Peyer's patch (tissue), 4 donors: ENCODE measurements at regions not wholly inside any gene's neighbourhood (a gene's known extent, or its start where the extent isn't known, plus 50 kb on each side); places are given as distances from the start of the nearest gene placed in this dataset.

Source experiments
- DNase-seq, 3 donors: peaks; one replicate each; pipeline ENCODE4 v3.0.0-alpha.2; 2017 to 2019
- H3K27ac ChIP-seq, 4 donors: fragments of 200-600 bp; sonication (generic); one replicate each; pipeline ENCODE4 v1.5.1; 2016 to 2019
- H3K27me3 ChIP-seq, 2 donors: fragments of 200-600 bp; sonication (generic); one replicate each; pipeline ENCODE4 v1.5.1; 2019
- H3K36me3 ChIP-seq, 3 donors: fragments of 200-600 bp; sonication (generic); one replicate each; pipeline ENCODE4 v1.5.1; 2016 to 2019
- H3K4me1 ChIP-seq, 4 donors: fragments of 200-600 bp; sonication (generic); one replicate each; pipeline ENCODE4 v1.5.1; 2016 to 2019
- H3K4me3 ChIP-seq, 4 donors: fragments of 200-600 bp; sonication (generic); 1 replicate in 3 of 4; 2 replicates in 1 of 4; pipeline ENCODE4 v1.5.1; 2016 to 2019; ENCODE audit warnings: mild to moderate bottlenecking in 1 of 4
- H3K9me3 ChIP-seq, 4 donors: fragments of 200-600 bp; sonication (generic); one replicate each; pipeline ENCODE4 v1.5.1; 2016 to 2019; ENCODE audit warnings: mild to moderate bottlenecking in 1 of 4
- POLR2A ChIP-seq, 2 donors: fragments of 450-650 bp; IDR thresholded peaks; one replicate each; pipeline ENCODE4 v1.5.1; 2017; ENCODE audit warnings: antibody characterized with exemption in 2 of 2, mild to moderate bottlenecking in 2 of 2, moderate library complexity in 2 of 2
- TF ChIP-seq, protein P1 (sequence below), 6 experiments: fragments of 450-650 bp in 4 of 6; fragments of 200-600 bp in 2 of 6; sonication (generic) in 1 of 6; IDR thresholded peaks; one replicate each; pipeline ENCODE4 v1.5.1; 2017 to 2019; ENCODE audit warnings: antibody characterized with exemption in 6 of 6, mild to moderate bottlenecking in 3 of 6, moderate library complexity in 1 of 6

DNA sequence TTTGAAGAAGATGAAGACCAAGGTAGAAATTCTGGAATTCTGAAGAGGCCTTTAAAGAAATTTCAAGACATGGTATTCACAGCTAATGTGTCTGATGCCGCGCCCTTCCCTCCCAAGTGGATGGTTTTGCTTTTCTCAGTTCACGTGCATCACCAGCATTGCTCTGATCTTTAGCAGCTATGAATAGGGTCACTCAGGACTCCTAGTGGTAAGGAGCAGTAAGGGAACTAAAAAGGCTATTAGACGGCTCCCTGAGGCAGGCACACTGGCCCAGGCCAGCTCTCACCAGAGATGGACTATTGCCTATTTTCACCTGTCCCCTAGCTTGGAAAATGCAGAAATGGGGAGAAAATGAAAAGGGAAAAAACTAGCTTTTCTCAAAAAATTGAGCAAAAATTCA is 447.5 kb upstream of the RASGEF1B start:
- Histone ChIP-seq H3K4me1 (no peaks in the 10 kb centered on the region), H3K4me3 (no peak overlapping the region), H3K27ac (no peak overlapping the region), H3K9me3 (no peaks in the 10 kb centered on the region), H3K27me3 (no peaks in the 10 kb centered on the region), H3K36me3 (no peaks in the 10 kb centered on the region)
- no peak for DNase-seq
- TF ChIP-seq, protein P1, sequence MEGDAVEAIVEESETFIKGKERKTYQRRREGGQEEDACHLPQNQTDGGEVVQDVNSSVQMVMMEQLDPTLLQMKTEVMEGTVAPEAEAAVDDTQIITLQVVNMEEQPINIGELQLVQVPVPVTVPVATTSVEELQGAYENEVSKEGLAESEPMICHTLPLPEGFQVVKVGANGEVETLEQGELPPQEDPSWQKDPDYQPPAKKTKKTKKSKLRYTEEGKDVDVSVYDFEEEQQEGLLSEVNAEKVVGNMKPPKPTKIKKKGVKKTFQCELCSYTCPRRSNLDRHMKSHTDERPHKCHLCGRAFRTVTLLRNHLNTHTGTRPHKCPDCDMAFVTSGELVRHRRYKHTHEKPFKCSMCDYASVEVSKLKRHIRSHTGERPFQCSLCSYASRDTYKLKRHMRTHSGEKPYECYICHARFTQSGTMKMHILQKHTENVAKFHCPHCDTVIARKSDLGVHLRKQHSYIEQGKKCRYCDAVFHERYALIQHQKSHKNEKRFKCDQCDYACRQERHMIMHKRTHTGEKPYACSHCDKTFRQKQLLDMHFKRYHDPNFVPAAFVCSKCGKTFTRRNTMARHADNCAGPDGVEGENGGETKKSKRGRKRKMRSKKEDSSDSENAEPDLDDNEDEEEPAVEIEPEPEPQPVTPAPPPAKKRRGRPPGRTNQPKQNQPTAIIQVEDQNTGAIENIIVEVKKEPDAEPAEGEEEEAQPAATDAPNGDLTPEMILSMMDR (IDR thresholded peaks at IDR 0.05) = peak in 4 of 6 experiments; percentile 19 to 48 (median 42)
- no peak for TF ChIP-seq POLR2A (IDR thresholded peaks at IDR 0.05)

DNA sequence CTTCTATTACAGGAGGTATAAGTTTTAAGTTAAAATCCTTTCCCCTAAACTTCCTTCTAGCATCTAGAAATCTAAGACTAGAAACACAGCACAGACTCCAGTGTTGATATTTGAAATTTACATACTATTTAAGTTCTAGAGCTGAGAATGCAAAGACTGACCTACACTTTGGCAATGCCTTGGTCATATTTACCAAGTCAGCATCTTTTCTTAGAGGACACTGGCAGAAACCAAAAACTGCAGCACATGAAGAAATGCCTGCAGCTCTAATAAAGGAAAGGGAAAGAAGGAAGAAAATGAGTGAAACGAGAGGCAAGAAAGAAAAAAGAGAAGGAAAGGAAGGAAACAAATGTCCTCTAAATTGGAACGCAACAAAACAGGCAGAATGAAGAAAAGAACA is 443.7 kb upstream of the RASGEF1B start:
- Histone ChIP-seq H3K27ac (no peak overlapping the region), H3K27me3 (no peaks in the 10 kb centered on the region), H3K36me3 (no peaks in the 10 kb centered on the region), H3K4me1 (no peaks in the 10 kb centered on the region), H3K4me3 (no peak overlapping the region), H3K9me3 (no peaks in the 10 kb centered on the region)
- no peak for TF ChIP-seq POLR2A (IDR thresholded peaks at IDR 0.05)
- TF ChIP-seq, protein P1 (IDR thresholded peaks at IDR 0.05) = no peak
- no peak for DNase-seq

DNA sequence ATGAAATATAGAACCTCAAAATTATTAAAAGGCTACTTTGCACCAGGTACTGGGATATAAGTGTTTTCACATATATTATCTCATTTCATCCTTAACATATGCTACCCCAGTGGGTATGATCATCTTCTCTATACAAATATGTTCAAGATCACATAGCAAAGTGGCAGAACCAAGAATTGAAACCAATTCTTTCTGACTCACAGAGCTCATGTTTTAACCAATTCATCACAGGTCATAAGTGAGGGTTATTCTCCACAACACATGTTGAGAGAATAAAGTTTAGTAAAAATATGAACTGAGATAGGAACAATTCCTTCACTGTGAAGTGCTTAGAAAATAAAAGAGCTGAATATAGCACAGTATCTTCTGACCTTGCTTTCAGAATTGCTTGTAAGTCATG is 442.9 kb upstream of the RASGEF1B start:
- H3K27me3 ChIP-seq = no peaks in the 10 kb centered on the region
- H3K4me1 ChIP-seq = no peaks in the 10 kb centered on the region
- no peaks in the 10 kb centered on the region for H3K9me3 ChIP-seq
- TF ChIP-seq, protein P1 (IDR thresholded peaks at IDR 0.05) = no peak
- no peak for TF ChIP-seq POLR2A (IDR thresholded peaks at IDR 0.05)
- H3K4me3 ChIP-seq = no peak overlapping the region
- DNase-seq = no peak
- no peaks in the 10 kb centered on the region for H3K36me3 ChIP-seq
- H3K27ac ChIP-seq = no peak overlapping the region

DNA sequence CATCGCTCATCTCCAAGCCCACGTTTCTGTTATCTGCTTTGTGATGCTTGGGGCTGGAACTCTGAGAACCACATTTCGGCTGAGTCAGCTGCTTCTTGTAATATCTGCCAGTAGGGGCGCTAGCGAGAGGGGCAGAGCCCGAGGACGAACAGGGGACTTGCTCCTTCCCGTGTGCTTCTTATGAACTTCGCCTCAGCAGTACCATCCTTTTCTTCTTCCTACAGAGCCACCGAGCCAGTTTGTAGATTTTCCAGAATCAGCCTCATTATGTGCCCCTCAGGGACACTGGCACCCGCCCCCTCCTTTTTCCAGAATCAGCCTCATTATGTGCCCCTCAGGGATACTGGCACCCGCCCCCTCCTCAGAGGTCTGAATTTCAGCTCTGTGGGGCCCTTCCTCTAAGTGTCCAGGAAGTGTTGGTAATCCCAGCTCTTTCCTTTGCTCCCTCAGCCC is 441.7 kb upstream of the RASGEF1B start:
- no peaks in the 10 kb centered on the region for H3K36me3 ChIP-seq
- DNase-seq = peak in 2 of 3 donors; percentile 37 to 76
- TF ChIP-seq POLR2A (IDR thresholded peaks at IDR 0.05) = no peak
- TF ChIP-seq, protein P1 (IDR thresholded peaks at IDR 0.05) = peak in 5 of 6 experiments; percentile 23 to 67 (median 51)
- H3K9me3 ChIP-seq = no peaks in the 10 kb centered on the region
- H3K27ac ChIP-seq = no peak overlapping the region
- H3K4me1 ChIP-seq = no peaks in the 10 kb centered on the region
- no peak overlapping the region for H3K4me3 ChIP-seq
- no peaks in the 10 kb centered on the region for H3K27me3 ChIP-seq

DNA sequence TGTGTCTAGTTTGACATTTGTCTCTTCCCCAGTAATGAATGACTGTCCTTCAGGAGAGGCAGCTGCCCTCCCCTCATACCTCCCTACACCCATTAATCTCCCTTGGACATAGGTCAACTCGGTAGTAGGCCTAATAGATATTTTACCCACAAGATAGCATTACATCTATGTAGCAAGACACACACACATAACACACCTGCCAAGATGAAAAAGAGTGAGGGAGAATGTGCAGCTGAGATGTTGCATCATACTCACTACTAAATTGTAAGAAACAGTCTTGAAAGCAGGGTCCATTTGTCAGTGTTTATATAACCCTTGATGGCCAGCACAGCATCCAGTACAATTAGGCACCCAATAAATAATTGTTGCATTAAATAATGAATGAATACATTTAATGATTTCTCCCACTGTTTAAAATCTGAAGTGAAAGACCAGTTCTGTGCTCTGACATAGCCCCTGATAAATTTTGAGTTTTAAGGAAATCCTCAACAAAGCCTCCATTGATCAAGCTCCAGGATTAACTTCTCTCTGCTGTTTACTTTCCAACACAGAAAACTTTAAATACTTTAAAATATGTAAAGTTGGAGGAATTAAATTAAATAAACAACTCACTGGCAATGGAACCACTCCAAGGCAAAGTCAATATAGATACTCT is 440.8 kb upstream of the RASGEF1B start:
- H3K27ac ChIP-seq = no peak overlapping the region

More for the DNA sequence above, 440.8 kb upstream of the RASGEF1B start:
- no peak for TF ChIP-seq POLR2A (IDR thresholded peaks at IDR 0.05)
- TF ChIP-seq, protein P1 (IDR thresholded peaks at IDR 0.05) = no peak
- Histone ChIP-seq H3K36me3 (no peaks in the 10 kb centered on the region), H3K27me3 (no peaks in the 10 kb centered on the region), H3K4me3 (no peak overlapping the region), H3K9me3 (no peaks in the 10 kb centered on the region), H3K4me1 (no peaks in the 10 kb centered on the region)
- DNase-seq = no peak
